OCI-LY1 (cell line): ENCODE measurements at regions not wholly inside any gene's neighbourhood (a gene's known extent, or its start where the extent isn't known, plus 50 kb on each side); places are given as distances from the start of the nearest gene placed in this dataset.

Experiments used
- H2AFZ ChIP-seq: fragments of 200-600 bp; sonication (generic), shearing (Covaris generic); 2 replicates; pipeline ENCODE4 v1.6.0; 2014; ENCODE audit warnings: antibody characterized with exemption, mild to moderate bottlenecking, low read length
- H3F3A ChIP-seq: fragments of 200-600 bp; sonication (generic), shearing (Covaris generic); 2 replicates; pipeline ENCODE4 v1.6.0; 2014; ENCODE audit warnings: mild to moderate bottlenecking, antibody characterized with exemption, low read length, moderate library complexity; ENCODE audit not compliant: insufficient read depth
- H3K27ac ChIP-seq: fragments of 200-600 bp; sonication (generic); 2 replicates; pipeline ENCODE4 v1.5.1; 2014; ENCODE audit warnings: low read length, mixed run types, mild to moderate bottlenecking, low read depth; ENCODE audit not compliant: poor library complexity, severe bottlenecking
- H3K27me3 ChIP-seq: fragments of 200-600 bp; sonication (generic); 2 replicates; pipeline ENCODE4 v1.6.0; 2014; ENCODE audit warnings: antibody characterized with exemption, mild to moderate bottlenecking, low read length, moderate library complexity; ENCODE audit not compliant: insufficient read depth
- H3K36me3 ChIP-seq: fragments of 200-600 bp; sonication (generic); 2 replicates; pipeline ENCODE4 v1.6.1; 2014; ENCODE audit warnings: mild to moderate bottlenecking, antibody characterized with exemption, low read length, moderate library complexity, mixed read lengths; ENCODE audit not compliant: insufficient read depth
- H3K4me1 ChIP-seq: fragments of 200-600 bp; sonication (generic); 2 replicates; pipeline ENCODE4 v1.5.1; 2014; ENCODE audit warnings: mild to moderate bottlenecking, low read length, moderate library complexity; ENCODE audit not compliant: insufficient read depth, severe bottlenecking
- H3K4me2 ChIP-seq: fragments of 200-600 bp; sonication (generic), shearing (Covaris generic); 2 replicates; pipeline ENCODE4 v1.6.1; 2014; ENCODE audit warnings: low read length
- H3K4me3 ChIP-seq: fragments of 200-600 bp; sonication (generic); 2 replicates; pipeline ENCODE4 v1.5.1; 2014; ENCODE audit warnings: low read length, low read depth, mild to moderate bottlenecking, mixed read lengths; ENCODE audit not compliant: poor library complexity, severe bottlenecking
- H3K79me2 ChIP-seq: fragments of 200-600 bp; shearing (Covaris generic); 2 replicates; pipeline ENCODE4 v1.6.1; 2016; ENCODE audit warnings: mixed run types, low read length, mixed read lengths; ENCODE audit not compliant: insufficient read depth
- H3K9ac ChIP-seq: fragments of 200-600 bp; sonication (generic), shearing (Covaris generic); 2 replicates; pipeline ENCODE4 v1.6.1; 2014; ENCODE audit warnings: mild to moderate bottlenecking, low read length, mixed read lengths
- H3K9me2 ChIP-seq: fragments of 200-600 bp; sonication (generic), shearing (Covaris generic); 2 replicates; pipeline ENCODE4 v1.6.1; 2014; ENCODE audit warnings: low read depth, mild to moderate bottlenecking, low read length, mixed read lengths
- H3K9me3 ChIP-seq: fragments of 200-600 bp; shearing (Covaris generic); 2 replicates; pipeline ENCODE4 v1.6.1; 2014; ENCODE audit warnings: low read length, mixed read lengths
- H4K20me1 ChIP-seq: fragments of 200-600 bp; sonication (generic), shearing (Covaris generic); 2 replicates; pipeline ENCODE4 v1.6.0; 2016; ENCODE audit warnings: mild to moderate bottlenecking, low read length; ENCODE audit not compliant: insufficient read depth
- EZH2 ChIP-seq: fragments of 200-600 bp; sonication (generic), shearing (Covaris generic); IDR thresholded peaks from 2 replicates; pipeline ENCODE4 v1.8.0; 2017; ENCODE audit warnings: borderline replicate concordance, mixed run types, mild to moderate bottlenecking, antibody characterized with exemption, low read length, moderate library complexity, mixed read lengths
- TF ChIP-seq, protein P1 (sequence below): fragments of 200-600 bp; sonication (generic), shearing (Covaris generic); IDR thresholded peaks from 2 replicates; pipeline ENCODE4 v1.5.1; 2017; ENCODE audit warnings: mild to moderate bottlenecking, antibody characterized with exemption, low read length, moderate library complexity, mixed read lengths

GRCh38 chr4:182140547-182140946 lies 102.7 kb upstream of the TENM3 start:
- no peaks in the 10 kb centered on the region for H3K9me3 ChIP-seq
- H3K9ac ChIP-seq = no peak overlapping the region
- no peak for TF ChIP-seq EZH2
- TF ChIP-seq, protein P1, sequence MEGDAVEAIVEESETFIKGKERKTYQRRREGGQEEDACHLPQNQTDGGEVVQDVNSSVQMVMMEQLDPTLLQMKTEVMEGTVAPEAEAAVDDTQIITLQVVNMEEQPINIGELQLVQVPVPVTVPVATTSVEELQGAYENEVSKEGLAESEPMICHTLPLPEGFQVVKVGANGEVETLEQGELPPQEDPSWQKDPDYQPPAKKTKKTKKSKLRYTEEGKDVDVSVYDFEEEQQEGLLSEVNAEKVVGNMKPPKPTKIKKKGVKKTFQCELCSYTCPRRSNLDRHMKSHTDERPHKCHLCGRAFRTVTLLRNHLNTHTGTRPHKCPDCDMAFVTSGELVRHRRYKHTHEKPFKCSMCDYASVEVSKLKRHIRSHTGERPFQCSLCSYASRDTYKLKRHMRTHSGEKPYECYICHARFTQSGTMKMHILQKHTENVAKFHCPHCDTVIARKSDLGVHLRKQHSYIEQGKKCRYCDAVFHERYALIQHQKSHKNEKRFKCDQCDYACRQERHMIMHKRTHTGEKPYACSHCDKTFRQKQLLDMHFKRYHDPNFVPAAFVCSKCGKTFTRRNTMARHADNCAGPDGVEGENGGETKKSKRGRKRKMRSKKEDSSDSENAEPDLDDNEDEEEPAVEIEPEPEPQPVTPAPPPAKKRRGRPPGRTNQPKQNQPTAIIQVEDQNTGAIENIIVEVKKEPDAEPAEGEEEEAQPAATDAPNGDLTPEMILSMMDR = no peak
- no peaks in the 10 kb centered on the region for H3K36me3 ChIP-seq
- no peak overlapping the region for H2AFZ ChIP-seq
- no peak overlapping the region for H3K4me2 ChIP-seq
- H3K4me1 ChIP-seq = no peaks in the 10 kb centered on the region
- no peaks in the 10 kb centered on the region for H3K79me2 ChIP-seq
- H4K20me1 ChIP-seq = no peaks in the 10 kb centered on the region
- H3K9me2 ChIP-seq = no peaks in the 10 kb centered on the region
- H3K27ac ChIP-seq = no peak overlapping the region
- no peak overlapping the region for H3K4me3 ChIP-seq
- H3F3A ChIP-seq = no peaks in the 10 kb centered on the region
- H3K27me3 ChIP-seq = no peaks in the 10 kb centered on the region

DNA sequence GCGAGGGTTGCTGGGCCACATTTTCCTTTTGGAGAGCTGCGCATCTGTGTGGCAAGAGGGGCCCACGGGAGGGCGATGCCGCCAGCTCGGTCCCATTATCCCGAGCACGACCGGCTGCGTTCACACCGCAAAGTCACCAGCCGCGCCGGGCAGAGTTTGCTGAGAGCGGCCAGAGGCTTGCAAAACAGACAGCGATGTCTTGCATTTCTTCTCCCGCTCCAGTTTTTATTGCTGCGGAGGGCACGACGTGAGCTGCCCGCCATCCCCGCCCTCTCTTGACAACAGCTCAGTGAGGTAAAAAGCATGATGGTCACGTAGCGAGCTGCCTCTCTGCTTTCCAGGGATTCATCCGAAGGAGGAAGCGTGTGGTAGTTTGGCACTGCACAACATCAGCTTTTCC lies 102.1 kb upstream of the TENM3 start:
- Histone ChIP-seq H2AFZ (no peak overlapping the region), H3K27ac (no peak overlapping the region), H3K9me3 (no peaks in the 10 kb centered on the region), H3K9ac (no peak overlapping the region), H3K4me2 (no peak overlapping the region), H3K79me2 (no peaks in the 10 kb centered on the region), H3K27me3 (no peaks in the 10 kb centered on the region), H3F3A (no peaks in the 10 kb centered on the region), H3K36me3 (no peaks in the 10 kb centered on the region), H3K4me1 (no peaks in the 10 kb centered on the region), H3K9me2 (no peaks in the 10 kb centered on the region), H3K4me3 (no peak overlapping the region), H4K20me1 (no peaks in the 10 kb centered on the region)
- TF ChIP-seq EZH2 = no peak
- TF ChIP-seq, protein P1 = no peak

DNA sequence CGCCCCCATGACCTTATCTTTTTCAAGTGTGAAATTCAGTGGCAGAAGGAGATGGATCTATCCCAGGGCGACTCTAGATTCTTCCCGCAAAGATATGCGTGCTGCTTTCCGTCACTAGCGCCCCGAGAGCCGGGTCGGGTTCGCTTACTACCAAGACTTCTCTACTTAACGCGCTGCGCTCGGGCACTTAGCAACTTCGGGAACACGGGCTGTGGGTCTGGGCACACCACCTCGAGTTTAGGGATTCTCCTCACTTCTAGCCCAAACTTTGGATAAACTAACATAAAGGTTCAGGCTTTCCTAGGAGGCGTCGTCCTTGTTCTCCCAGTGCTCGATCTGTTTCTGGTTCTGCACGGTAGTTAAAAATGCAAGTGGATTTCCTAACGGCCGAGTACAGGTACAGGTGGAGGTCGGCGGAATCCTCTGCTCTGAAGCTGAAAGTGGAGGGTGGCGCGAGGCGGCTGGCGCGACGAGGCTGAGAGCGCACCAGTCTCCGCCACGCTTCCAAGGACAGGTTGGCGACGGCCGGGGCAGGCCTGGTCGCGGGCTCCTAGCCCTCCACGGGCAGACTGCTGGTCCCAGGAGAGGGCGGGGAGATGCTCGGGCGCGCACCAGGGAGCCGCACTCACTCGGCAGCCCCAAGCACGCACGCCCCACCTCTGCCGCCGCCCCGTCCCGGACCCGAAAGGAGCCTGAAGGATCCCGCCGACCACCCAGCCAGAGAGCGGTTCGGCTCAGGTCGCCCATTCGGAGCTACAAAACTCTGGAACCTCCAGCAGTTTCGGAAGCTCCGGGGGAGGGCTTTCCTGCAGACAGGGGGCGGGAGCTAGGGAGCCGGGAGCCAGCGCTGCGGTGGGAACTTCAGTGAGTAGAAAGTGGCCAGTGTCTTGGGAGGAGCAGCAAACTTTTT lies 100.8 kb upstream of the TENM3 start:
- Histone ChIP-seq H3K27me3 (no peaks in the 10 kb centered on the region), H3K9me2 (no peaks in the 10 kb centered on the region), H3F3A (no peaks in the 10 kb centered on the region), H2AFZ (no peak overlapping the region), H4K20me1 (no peaks in the 10 kb centered on the region), H3K27ac (no peak overlapping the region), H3K9ac (no peak overlapping the region), H3K79me2 (no peaks in the 10 kb centered on the region), H3K4me1 (no peaks in the 10 kb centered on the region), H3K9me3 (no peaks in the 10 kb centered on the region), H3K4me2 (no peak overlapping the region), H3K36me3 (no peaks in the 10 kb centered on the region), H3K4me3 (no peak overlapping the region)
- TF ChIP-seq, protein P1 = no peak
- TF ChIP-seq EZH2 = no peak
